GM19455 (cell line): ENCODE measurements at regions not wholly inside any gene's neighbourhood (a gene's known extent, or its start where the extent isn't known, plus 50 kb on each side); places are given as distances from the start of the nearest gene placed in this dataset.

Experiments used
- ATAC-seq: cut with Tn5 transposase; IDR thresholded peaks from one replicate; pipeline ENCODE4 v1.9.1; 2021; ENCODE audit not compliant: unreplicated experiment

- no peak for ATAC-seq
Observed at GRCh38 chr5:82381591-82381990, 103.4 kb upstream of the RPS23 start.

- ATAC-seq: no peak
Observed at GRCh38 chr5:82376307-82376706, 98.2 kb upstream of the RPS23 start.

GRCh38 chr5:82375488-82376244 is 97.5 kb upstream of the RPS23 start:
- ATAC-seq: no peak

- peak; percentile 55 for ATAC-seq
Observed at GRCh38 chr5:82374637-82375036, 96.5 kb upstream of the RPS23 start.

GRCh38 chr5:82367930-82368329 is 89.8 kb upstream of the RPS23 start:
- ATAC-seq: no peak

- ATAC-seq: no peak
Observed at GRCh38 chr5:82365744-82366228, 87.6 kb upstream of the RPS23 start.

- ATAC-seq: no peak
Observed at GRCh38 chr5:82365026-82365425, 86.9 kb upstream of the RPS23 start.

GRCh38 chr5:82364497-82364896 is 86.3 kb upstream of the RPS23 start:
- no peak for ATAC-seq

- no peak for ATAC-seq
Observed at GRCh38 chr5:82363524-82363923, 85.4 kb upstream of the RPS23 start.

GRCh38 chr5:82362636-82363035 is 84.5 kb upstream of the RPS23 start:
- ATAC-seq: no peak

- ATAC-seq: no peak
Observed at GRCh38 chr5:82360022-82360421, 81.9 kb upstream of the RPS23 start.

- ATAC-seq: no peak
Observed at GRCh38 chr5:82359272-82359671, 81.1 kb upstream of the RPS23 start.

GRCh38 chr5:82358457-82358856 is 80.3 kb upstream of the RPS23 start:
- ATAC-seq: no peak

GRCh38 chr5:82356808-82357671 is 78.9 kb upstream of the RPS23 start:
- ATAC-seq: no peak

GRCh38 chr5:82356021-82356420 is 77.9 kb upstream of the RPS23 start:
- no peak for ATAC-seq

- no peak for ATAC-seq
Observed at GRCh38 chr5:82355496-82355895, 77.3 kb upstream of the RPS23 start.

- no peak for ATAC-seq
Observed at GRCh38 chr5:82355053-82355452, 76.9 kb upstream of the RPS23 start.

- no peak for ATAC-seq
Observed at GRCh38 chr5:82354543-82354942, 76.4 kb upstream of the RPS23 start.

GRCh38 chr5:82353522-82353921 is 75.4 kb upstream of the RPS23 start:
- no peak for ATAC-seq

GRCh38 chr5:82352146-82352791 is 74.1 kb upstream of the RPS23 start:
- ATAC-seq: no peak

- peak; percentile 90 for ATAC-seq
Observed at GRCh38 chr5:82351754-82352145, 73.6 kb upstream of the RPS23 start.

GRCh38 chr5:82351297-82351696 is 73.1 kb upstream of the RPS23 start:
- ATAC-seq: peak; percentile 14
